ENCODE measurements at regions not wholly inside any gene's neighbourhood (a gene's known extent, or its start where the extent isn't known, plus 50 kb on each side); places are given as distances from the start of the nearest gene placed in this dataset.

- DNase-seq (ENCODE audit: low read depth in 1 of 2, low spot score in 1 of 2) = no peak
Observed at GRCh38 chr22:27507935-27508526, 293.5 kb downstream of the MN1 start.

GRCh38 chr22:27509132-27509920 is 292.2 kb downstream of the MN1 start:
- DNase-seq (ENCODE audit: low read depth in 1 of 2, low spot score in 1 of 2) = no peak

GRCh38 chr22:27510024-27510423 is 291.5 kb downstream of the MN1 start:
- DNase-seq (ENCODE audit: low read depth in 1 of 2, low spot score in 1 of 2) = no peak

- DNase-seq (ENCODE audit: low read depth in 1 of 2, low spot score in 1 of 2) = no peak
Observed at GRCh38 chr22:27512283-27512761, 289.2 kb downstream of the MN1 start.

GRCh38 chr22:27513021-27513420 is 288.5 kb downstream of the MN1 start:
- DNase-seq (ENCODE audit: low read depth in 1 of 2, low spot score in 1 of 2) = no peak

GRCh38 chr22:27514601-27515523 is 286.7 kb downstream of the MN1 start:
- DNase-seq (ENCODE audit: low read depth in 1 of 2, low spot score in 1 of 2) = no peak

GRCh38 chr22:27517361-27518155 is 284.0 kb downstream of the MN1 start:
- DNase-seq (ENCODE audit: low read depth in 1 of 2, low spot score in 1 of 2) = no peak

- DNase-seq (ENCODE audit: low read depth in 1 of 2, low spot score in 1 of 2) = no peak
Observed at GRCh38 chr22:27518531-27519340, 282.8 kb downstream of the MN1 start.

GRCh38 chr22:27523711-27524110 is 277.8 kb downstream of the MN1 start:
- no peak for DNase-seq (ENCODE audit: low read depth in 1 of 2, low spot score in 1 of 2)

GRCh38 chr22:27525711-27526110 is 275.8 kb downstream of the MN1 start:
- no peak for DNase-seq (ENCODE audit: low read depth in 1 of 2, low spot score in 1 of 2)

- DNase-seq (ENCODE audit: low read depth in 1 of 2, low spot score in 1 of 2) = no peak
Observed at GRCh38 chr22:27526901-27527300, 274.7 kb downstream of the MN1 start.

- no peak for DNase-seq (ENCODE audit: low read depth in 1 of 2, low spot score in 1 of 2)
Observed at GRCh38 chr22:27531782-27532530, 269.6 kb downstream of the MN1 start.

- DNase-seq (ENCODE audit: low read depth in 1 of 2, low spot score in 1 of 2) = no peak
Observed at GRCh38 chr22:27533105-27533745, 268.3 kb downstream of the MN1 start.

- no peak for DNase-seq (ENCODE audit: low read depth in 1 of 2, low spot score in 1 of 2)
Observed at GRCh38 chr22:27534720-27535125, 266.8 kb downstream of the MN1 start.

GRCh38 chr22:27535452-27535851 is 266.1 kb downstream of the MN1 start:
- no peak for DNase-seq (ENCODE audit: low read depth in 1 of 2, low spot score in 1 of 2)

- no peak for DNase-seq (ENCODE audit: low read depth in 1 of 2, low spot score in 1 of 2)
Observed at GRCh38 chr22:27537501-27537900, 264.1 kb downstream of the MN1 start.

- DNase-seq (ENCODE audit: low read depth in 1 of 2, low spot score in 1 of 2) = no peak
Observed at GRCh38 chr22:27538666-27539065, 262.9 kb downstream of the MN1 start.

- DNase-seq (ENCODE audit: low read depth in 1 of 2, low spot score in 1 of 2) = no peak
Observed at GRCh38 chr22:27540247-27540646, 261.3 kb downstream of the MN1 start.

All from stimulated activated CD4-positive, alpha-beta T cell treated with anti-CD3 and anti-CD28 coated beads, Interleukin-15, amount 100 ng/mL, for 1 hour (primary cell).